Immature natural killer cell (primary cell): ENCODE measurements at regions not wholly inside any gene's neighbourhood (a gene's known extent, or its start where the extent isn't known, plus 50 kb on each side); places are given as distances from the start of the nearest gene placed in this dataset.

Source experiments
- DNase-seq, 3 donors: peaks; one replicate each; pipeline ENCODE4 v3.0.0; 2022; ENCODE audit warnings: mixed read lengths in 1 of 3
- H3K27ac Mint-ChIP-seq, 6 donors: one replicate each; pipeline ENCODE4 v1.8.0; 2020; ENCODE audit warnings: mixed read lengths in 6 of 6, mild to moderate bottlenecking in 5 of 6, inconsistent platforms in 4 of 6, moderate library complexity in 3 of 6
- H3K27me3 Mint-ChIP-seq, 3 donors: one replicate each; pipeline ENCODE4 v1.8.0; 2020 to 2021; ENCODE audit warnings: low read depth in 3 of 3, mild to moderate bottlenecking in 3 of 3, mixed read lengths in 3 of 3, moderate library complexity in 3 of 3, inconsistent platforms in 1 of 3
- H3K36me3 Mint-ChIP-seq, 3 donors: one replicate each; pipeline ENCODE4 v1.8.0; 2020; ENCODE audit warnings: mixed read lengths in 3 of 3, inconsistent platforms in 2 of 3, mild to moderate bottlenecking in 2 of 3
- H3K4me1 Mint-ChIP-seq, 2 donors: one replicate each; pipeline ENCODE4 v1.8.0; 2020; ENCODE audit warnings: inconsistent platforms in 2 of 2, mild to moderate bottlenecking in 2 of 2, mixed read lengths in 2 of 2, moderate library complexity in 1 of 2
- H3K4me3 Mint-ChIP-seq, 5 donors: one replicate each; pipeline ENCODE4 v1.8.0; 2020; ENCODE audit warnings: mild to moderate bottlenecking in 5 of 5, mixed read lengths in 5 of 5, inconsistent platforms in 3 of 5, moderate library complexity in 3 of 5
- H3K9me3 Mint-ChIP-seq, 6 donors: one replicate each; pipeline ENCODE4 v1.8.0; 2020; ENCODE audit warnings: mild to moderate bottlenecking in 6 of 6, mixed read lengths in 6 of 6, inconsistent platforms in 4 of 6, moderate library complexity in 3 of 6

DNA sequence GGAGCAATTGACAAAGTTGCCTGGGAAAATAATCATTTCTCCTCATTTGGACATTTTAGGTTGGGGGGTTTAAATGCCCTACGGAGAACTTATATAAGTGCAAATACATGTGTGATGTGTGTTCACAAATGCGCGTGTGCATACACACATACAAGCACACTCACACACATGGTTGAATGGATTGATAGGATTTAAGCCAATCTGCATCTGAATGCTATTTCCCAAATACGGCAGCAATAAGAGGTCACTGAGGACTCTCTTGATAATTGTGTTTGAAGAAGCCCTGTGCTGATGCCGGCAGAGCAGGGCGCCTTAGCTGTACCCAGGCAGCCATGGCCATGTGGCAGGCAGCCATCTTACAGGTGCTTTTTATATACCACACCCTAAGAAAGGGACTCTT lies 165.3 kb upstream of the LEF1 start:
- no peak for DNase-seq
- Mint-ChIP-seq H3K4me1 (no peaks in the 10 kb centered on the region), H3K4me3 (no peak overlapping the region), H3K9me3 (peaks cover 0 to 2% (median 0%) of the 10 kb centered on the region in 6 donors), H3K36me3 (no peaks in the 10 kb centered on the region), H3K27ac (no peak overlapping the region), H3K27me3 (peaks cover 1 to 7% (median 7%) of the 10 kb centered on the region in 3 donors)

DNA sequence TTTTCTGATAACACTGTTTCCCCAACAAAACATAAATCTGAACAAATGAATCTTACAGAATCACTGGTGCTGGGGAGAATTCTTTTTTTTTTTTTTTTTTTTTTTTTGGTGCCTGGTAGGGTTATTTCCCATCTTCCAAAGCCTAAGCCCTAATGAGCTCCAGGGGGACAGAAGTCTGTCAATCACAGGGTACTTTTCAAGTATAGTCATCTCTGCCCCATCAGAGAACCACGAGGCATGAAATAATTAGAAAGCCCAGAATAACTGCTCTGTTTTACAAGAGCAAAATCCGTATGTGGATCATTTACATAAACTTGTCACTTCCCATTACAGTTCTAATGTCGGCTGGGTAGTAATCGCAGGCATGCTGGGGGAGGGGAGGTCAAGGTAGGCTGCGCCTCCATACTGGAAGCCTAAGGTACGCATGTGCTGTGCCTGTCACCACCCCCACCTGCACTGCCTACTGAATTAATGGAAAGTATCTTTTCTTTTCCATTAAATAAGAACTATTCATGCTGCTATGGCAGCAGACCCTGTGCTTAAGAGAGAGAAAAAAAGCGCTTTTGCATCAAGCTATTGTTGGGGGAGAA lies 164.7 kb upstream of the LEF1 start:
- no peak overlapping the region for H3K4me3 Mint-ChIP-seq
- H3K36me3 Mint-ChIP-seq = no peaks in the 10 kb centered on the region
- peaks cover under 1 to 10% (median 7%) of the 10 kb centered on the region in 3 donors for H3K27me3 Mint-ChIP-seq
- no peaks in the 10 kb centered on the region for H3K4me1 Mint-ChIP-seq
- DNase-seq = no peak
- no peak overlapping the region for H3K27ac Mint-ChIP-seq
- H3K9me3 Mint-ChIP-seq = peaks cover 0 to 2% (median 0%) of the 10 kb centered on the region in 6 donors

GRCh38 chr4:108331905-108332632 lies 163.3 kb upstream of the LEF1 start:
- H3K36me3 Mint-ChIP-seq = no peaks in the 10 kb centered on the region
- no peak overlapping the region for H3K4me3 Mint-ChIP-seq
- DNase-seq = no peak
- no peak overlapping the region for H3K27ac Mint-ChIP-seq
- no peaks in the 10 kb centered on the region for H3K4me1 Mint-ChIP-seq
- H3K27me3 Mint-ChIP-seq = peaks cover 2 to 10% (median 9%) of the 10 kb centered on the region in 3 donors
- peaks cover 0 to 2% (median 0%) of the 10 kb centered on the region in 6 donors for H3K9me3 Mint-ChIP-seq

- Mint-ChIP-seq H3K27ac (no peak overlapping the region), H3K4me1 (no peaks in the 10 kb centered on the region)
Measured at GRCh38 chr4:108328383-108328732, 159.6 kb upstream of the LEF1 start.

DNA sequence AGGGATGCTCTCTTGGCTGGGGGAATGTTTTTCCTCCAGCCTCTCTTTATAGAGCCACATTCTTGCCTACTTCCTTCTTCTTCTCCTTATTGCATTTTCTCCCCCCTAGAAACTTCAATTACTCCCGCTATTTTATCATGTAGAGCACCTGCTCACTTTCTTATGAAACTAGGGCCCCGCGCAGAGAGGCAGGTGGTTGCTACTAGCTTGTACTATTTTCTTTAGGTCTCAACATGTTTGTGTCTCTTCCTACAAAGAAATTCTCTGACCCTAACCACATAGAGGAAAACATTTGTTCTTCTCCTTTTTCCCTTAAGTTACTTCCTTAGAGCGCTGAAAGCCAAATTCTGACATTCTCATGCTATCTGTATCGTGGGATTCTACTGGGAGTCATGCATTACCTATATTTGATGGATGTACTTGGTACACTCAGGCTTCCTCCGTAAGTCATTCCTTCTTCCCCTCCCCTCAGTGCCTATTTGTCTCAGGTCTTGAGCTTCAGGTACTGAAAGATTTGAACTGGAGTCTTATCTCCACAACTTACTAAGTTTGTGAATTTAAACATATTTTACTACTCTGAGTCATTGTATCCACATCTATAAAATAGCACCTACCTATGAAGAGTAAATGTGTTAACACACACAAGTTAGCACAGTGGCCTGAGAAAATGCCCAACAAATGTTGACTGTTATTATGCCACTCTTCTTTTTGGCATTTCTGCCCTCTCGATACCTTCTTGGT lies 159.1 kb upstream of the LEF1 start:
- H3K27ac Mint-ChIP-seq = no peak overlapping the region
- no peak overlapping the region for H3K4me3 Mint-ChIP-seq
- DNase-seq = no peak
- H3K27me3 Mint-ChIP-seq = peaks cover 4 to 13% (median 6%) of the 10 kb centered on the region in 3 donors
- no peaks in the 10 kb centered on the region for H3K36me3 Mint-ChIP-seq
- H3K9me3 Mint-ChIP-seq = peaks cover 0 to 2% (median 0%) of the 10 kb centered on the region in 6 donors
- H3K4me1 Mint-ChIP-seq = no peaks in the 10 kb centered on the region

More at GRCh38 chr4:108328383-108328732, 159.6 kb upstream of the LEF1 start:
- no peak for DNase-seq
- no peak overlapping the region for H3K4me3 Mint-ChIP-seq
- H3K9me3 Mint-ChIP-seq = peaks cover 0 to 2% (median 0%) of the 10 kb centered on the region in 6 donors
- H3K27me3 Mint-ChIP-seq = peaks cover 4 to 13% (median 6%) of the 10 kb centered on the region in 3 donors
- H3K36me3 Mint-ChIP-seq = no peaks in the 10 kb centered on the region

GRCh38 chr4:108325561-108325960 lies 156.8 kb upstream of the LEF1 start:
- Mint-ChIP-seq H3K27ac (no peak overlapping the region), H3K4me3 (no peak overlapping the region), H3K4me1 (no peaks in the 10 kb centered on the region), H3K36me3 (no peaks in the 10 kb centered on the region), H3K9me3 (peaks cover 0 to 4% (median under 1%) of the 10 kb centered on the region in 6 donors), H3K27me3 (peaks cover 4 to 11% (median 9%) of the 10 kb centered on the region in 3 donors)
- DNase-seq = no peak

DNA sequence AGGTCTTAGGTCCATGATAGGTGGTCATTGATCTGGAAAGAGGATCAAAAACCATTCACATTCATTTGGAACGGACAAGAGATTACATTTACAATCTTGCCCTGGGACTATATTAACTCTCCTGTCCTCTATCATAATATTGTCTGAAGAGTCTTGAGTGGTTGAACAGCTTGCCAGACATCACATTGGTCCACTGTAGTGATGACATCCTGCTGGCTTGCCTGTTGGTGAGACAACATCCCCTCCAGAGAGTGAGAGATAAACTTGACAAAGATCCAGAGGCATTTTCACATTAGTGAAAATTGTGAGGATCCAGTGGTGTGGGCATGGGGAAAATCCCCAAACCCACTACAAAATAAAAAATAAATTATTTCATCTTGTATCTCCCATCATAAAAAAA lies 155.7 kb upstream of the LEF1 start:
- no peak for DNase-seq
- H3K4me1 Mint-ChIP-seq = no peaks in the 10 kb centered on the region
- peaks cover 0 to 4% (median 0%) of the 10 kb centered on the region in 6 donors for H3K9me3 Mint-ChIP-seq
- peaks cover 4 to 9% (median 8%) of the 10 kb centered on the region in 3 donors for H3K27me3 Mint-ChIP-seq
- no peak overlapping the region for H3K4me3 Mint-ChIP-seq
- H3K27ac Mint-ChIP-seq = no peak overlapping the region
- H3K36me3 Mint-ChIP-seq = no peaks in the 10 kb centered on the region

DNA sequence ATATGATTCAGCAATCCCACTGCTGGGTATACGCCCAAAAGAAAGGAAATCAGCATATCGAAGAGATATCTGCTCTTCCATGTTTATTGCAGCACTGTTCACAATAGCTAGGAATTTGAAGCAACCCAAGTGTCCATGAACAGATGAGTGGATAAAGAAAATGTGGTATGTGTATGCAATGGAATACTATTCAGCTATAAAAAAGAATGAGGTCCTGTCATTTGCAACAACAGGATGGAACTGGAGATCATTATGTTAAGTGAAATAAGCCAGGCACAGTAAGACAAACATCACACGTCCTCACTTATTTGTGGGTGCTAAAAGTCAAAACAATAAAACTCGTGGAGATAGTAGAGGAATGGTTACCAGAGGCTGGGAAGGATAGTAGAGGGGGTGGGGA lies 153.8 kb upstream of the LEF1 start:
- no peak for DNase-seq
- H3K27me3 Mint-ChIP-seq = peaks cover 2 to 8% (median 6%) of the 10 kb centered on the region in 3 donors
- H3K9me3 Mint-ChIP-seq = peaks cover 0 to 4% (median 0%) of the 10 kb centered on the region in 6 donors
- no peaks in the 10 kb centered on the region for H3K4me1 Mint-ChIP-seq
- H3K4me3 Mint-ChIP-seq = no peak overlapping the region
- H3K36me3 Mint-ChIP-seq = no peaks in the 10 kb centered on the region
- H3K27ac Mint-ChIP-seq = no peak overlapping the region

DNA sequence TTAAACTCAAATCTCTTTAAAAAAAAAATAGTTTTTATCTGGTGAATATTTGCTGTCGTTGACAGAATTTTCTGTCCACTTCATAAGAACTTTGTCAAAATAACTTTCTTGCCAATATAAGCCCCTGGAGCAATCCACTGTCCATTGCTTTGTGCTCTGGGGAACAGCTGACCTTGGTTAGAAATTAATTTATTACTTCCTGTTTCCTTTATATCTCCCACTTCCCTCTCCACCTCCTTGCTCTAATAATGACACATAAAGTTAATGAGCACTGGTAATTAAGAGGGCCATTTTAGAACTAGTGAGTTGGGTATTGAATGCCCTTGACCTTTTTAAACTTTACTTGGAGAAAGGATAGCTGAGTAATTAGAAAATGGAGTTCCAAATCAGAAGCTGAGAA lies 151.3 kb upstream of the LEF1 start:
- no peaks in the 10 kb centered on the region for H3K36me3 Mint-ChIP-seq
- H3K27ac Mint-ChIP-seq = no peak overlapping the region

DNA sequence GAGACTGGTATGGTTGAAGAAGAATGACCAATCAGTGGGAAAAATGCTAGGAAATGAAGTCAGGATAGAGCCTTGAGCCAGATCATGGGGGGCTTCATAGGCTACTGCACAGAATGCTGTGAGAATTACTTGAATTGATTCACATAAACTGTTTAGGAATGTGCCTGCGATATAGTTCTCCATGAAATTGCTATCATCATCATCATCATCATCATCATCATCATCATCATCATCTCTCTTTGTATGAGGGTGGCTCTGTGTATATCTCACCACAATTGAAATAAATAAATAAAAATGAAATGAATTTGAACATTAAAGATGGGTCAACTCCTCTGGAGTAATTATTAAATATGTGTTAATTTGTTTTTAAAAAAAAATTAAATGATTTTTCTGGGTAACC lies 148.6 kb upstream of the LEF1 start:
- no peaks in the 10 kb centered on the region for H3K36me3 Mint-ChIP-seq
- peaks cover 0 to 7% (median 4%) of the 10 kb centered on the region in 3 donors for H3K27me3 Mint-ChIP-seq
- no peak for DNase-seq
- peaks cover 0 to under 1% (median 0%) of the 10 kb centered on the region in 6 donors for H3K9me3 Mint-ChIP-seq
- H3K4me3 Mint-ChIP-seq = no peak overlapping the region
- H3K27ac Mint-ChIP-seq = no peak overlapping the region
- H3K4me1 Mint-ChIP-seq = no peaks in the 10 kb centered on the region

More for the DNA sequence above, 151.3 kb upstream of the LEF1 start:
- H3K4me3 Mint-ChIP-seq = no peak overlapping the region
- H3K27me3 Mint-ChIP-seq = peaks cover 0 to 9% (median 6%) of the 10 kb centered on the region in 3 donors
- no peaks in the 10 kb centered on the region for H3K4me1 Mint-ChIP-seq
- DNase-seq = no peak
- H3K9me3 Mint-ChIP-seq = peaks cover 0 to 4% (median 0%) of the 10 kb centered on the region in 6 donors

DNA sequence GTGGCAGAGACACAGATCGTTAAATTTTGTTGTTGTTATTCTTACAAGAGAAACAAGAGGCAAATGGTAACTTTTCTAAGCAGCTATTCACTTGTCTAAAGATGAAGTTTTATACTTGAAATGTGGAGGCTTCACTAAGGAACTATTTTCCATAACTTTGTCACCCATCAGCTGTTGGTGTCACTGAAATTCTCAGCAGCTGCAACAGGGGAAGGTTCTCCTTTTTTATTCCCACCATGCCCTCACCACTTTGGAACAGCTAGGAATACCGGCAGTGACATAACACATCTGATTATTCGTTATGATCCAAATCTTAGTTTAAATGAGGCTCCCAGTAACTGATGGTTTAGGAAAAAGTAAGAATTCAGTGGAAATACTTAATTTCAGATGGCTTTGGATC lies 147.0 kb upstream of the LEF1 start:
- Mint-ChIP-seq H3K27me3 (peaks cover 0 to 10% (median 2%) of the 10 kb centered on the region in 3 donors), H3K36me3 (no peaks in the 10 kb centered on the region), H3K4me1 (no peaks in the 10 kb centered on the region), H3K4me3 (no peak overlapping the region), H3K9me3 (no peaks in the 10 kb centered on the region), H3K27ac (no peak overlapping the region)
- DNase-seq = no peak

- Mint-ChIP-seq H3K9me3 (no peaks in the 10 kb centered on the region), H3K27ac (no peak overlapping the region), H3K27me3 (peaks cover 0 to 10% (median 2%) of the 10 kb centered on the region in 3 donors), H3K4me1 (no peaks in the 10 kb centered on the region), H3K4me3 (no peak overlapping the region), H3K36me3 (no peaks in the 10 kb centered on the region)
- DNase-seq = no peak
Measured at GRCh38 chr4:108314900-108315589, 146.3 kb upstream of the LEF1 start.

DNA sequence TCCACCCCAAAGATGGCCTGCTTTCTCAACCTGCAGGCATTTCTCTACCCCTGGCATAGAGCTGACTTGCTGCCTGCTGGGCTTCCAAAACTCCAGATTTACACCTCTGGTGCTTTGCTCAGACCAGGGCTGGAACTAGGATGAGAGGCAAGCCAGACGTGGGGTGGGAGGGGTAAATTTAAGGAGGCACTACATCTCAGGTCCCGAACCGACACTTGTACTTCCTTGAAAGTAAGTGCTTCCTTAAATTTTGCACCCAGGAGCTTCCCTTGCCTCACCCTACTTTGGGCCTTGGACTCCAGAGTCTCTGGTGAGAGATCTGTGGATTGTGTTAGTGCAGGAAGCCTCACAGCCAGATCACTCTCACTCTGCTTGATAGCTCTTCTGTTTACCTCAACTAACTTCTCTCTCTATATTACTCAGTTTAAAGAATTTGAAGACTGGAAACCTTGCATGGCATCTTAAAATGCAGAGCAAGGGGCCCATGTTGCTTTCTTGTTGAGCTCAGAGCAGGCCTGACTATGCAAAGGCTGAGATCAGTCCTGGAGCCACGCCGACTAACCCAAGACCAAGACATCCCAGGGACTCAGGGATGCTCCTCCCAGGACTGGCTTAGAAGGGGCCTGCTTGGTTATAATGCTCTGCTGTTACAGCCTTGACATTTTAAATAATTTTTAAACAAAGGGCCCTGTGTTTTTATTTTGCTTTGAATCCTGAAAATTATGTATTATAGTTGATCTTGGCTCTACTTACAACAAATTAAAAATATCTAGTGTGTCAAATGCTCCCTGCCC lies 145.0 kb upstream of the LEF1 start:
- H3K4me3 Mint-ChIP-seq = no peak overlapping the region
- H3K27ac Mint-ChIP-seq = no peak overlapping the region

More for the DNA sequence above, 145.0 kb upstream of the LEF1 start:
- Mint-ChIP-seq H3K9me3 (no peaks in the 10 kb centered on the region), H3K36me3 (no peaks in the 10 kb centered on the region), H3K4me1 (no peaks in the 10 kb centered on the region), H3K27me3 (peaks cover 0 to 8% (median 2%) of the 10 kb centered on the region in 3 donors)
- no peak for DNase-seq
